PC-9 (cell line): ENCODE measurements at regions not wholly inside any gene's neighbourhood (a gene's known extent, or its start where the extent isn't known, plus 50 kb on each side); places are given as distances from the start of the nearest gene placed in this dataset.

Experiments
- BruUV-seq: library from RNA; stranded (reverse); fragments of 400-500 nt; replicated peaks from 2 replicates; lab custom pipeline; 2021; lab: Mats Ljungman, UMichigan
- CTCF ChIA-PET: fragments of 300-600 bp; sonication (Branson Sonifier 250); formaldehyde crosslinking; loops from one replicate; lab custom pipeline; 2022; ENCODE audit warnings: antibody characterized with exemption; lab: Charles Lee
- POLR2A ChIA-PET: fragments of 300-600 bp; sonication (Branson Sonifier 250); formaldehyde crosslinking; loops from one replicate; lab custom pipeline; 2022; ENCODE audit warnings: antibody characterized with exemption; ENCODE audit not compliant: unreplicated experiment; lab: Charles Lee
- DNase-seq, 2 experiments: peaks; one replicate each; pipeline versions ENCODE4 v3.0.0 to v3.0.0-alpha.2; 2015 to 2022; ENCODE audit warnings: mixed read lengths in 1 of 2
- H2AFZ ChIP-seq: fragments of 200-600 bp; sonication (generic); 2 replicates; pipeline ENCODE4 v1.8.1; 2017; ENCODE audit warnings: antibody characterized with exemption
- H3F3A ChIP-seq: fragments of 200-600 bp; sonication (generic); 2 replicates; pipeline ENCODE4 v1.8.1; 2017; ENCODE audit warnings: antibody characterized with exemption, mild to moderate bottlenecking, low read depth; ENCODE audit not compliant: insufficient read depth
- H3K27ac ChIP-seq: fragments of 200-600 bp; sonication (generic); 2 replicates; pipeline ENCODE4 v1.6.1; 2016; ENCODE audit warnings: mixed run types
- H3K27me3 ChIP-seq: fragments of 200-600 bp; sonication (generic); 2 replicates; pipeline ENCODE4 v1.6.1; 2016; ENCODE audit warnings: low read depth, mixed run types; ENCODE audit not compliant: insufficient read depth
- H3K36me3 ChIP-seq: fragments of 200-600 bp; sonication (generic); 2 replicates; pipeline ENCODE4 v1.6.1; 2016; ENCODE audit warnings: low read depth, mixed run types
- H3K4me1 ChIP-seq: fragments of 200-600 bp; sonication (generic); replicated peaks from 2 replicates; pipeline ENCODE4 v1.6.1; 2016; ENCODE audit warnings: mixed run types; ENCODE audit not compliant: insufficient read depth
- H3K4me2 ChIP-seq: fragments of 200-600 bp; sonication (generic); 2 replicates; pipeline ENCODE4 v1.6.1; 2017; ENCODE audit warnings: mixed run types
- H3K4me3 ChIP-seq: fragments of 200-600 bp; sonication (generic); 2 replicates; pipeline ENCODE4 v1.6.1; 2016; ENCODE audit warnings: mixed run types
- H3K79me2 ChIP-seq: fragments of 200-600 bp; sonication (generic); 2 replicates; pipeline ENCODE4 v1.6.1; 2017; ENCODE audit warnings: low read depth, mixed run types
- H3K9me2 ChIP-seq: fragments of 200-600 bp; sonication (generic); 2 replicates; pipeline ENCODE4 v1.8.1; 2017; ENCODE audit warnings: mild to moderate bottlenecking; ENCODE audit not compliant: insufficient read depth
- H3K9me3 ChIP-seq: fragments of 200-600 bp; sonication (generic); 2 replicates; pipeline ENCODE4 v1.8.1; 2016; ENCODE audit warnings: low read depth; ENCODE audit not compliant: insufficient read depth
- H4K20me1 ChIP-seq: fragments of 200-600 bp; sonication (generic); 2 replicates; pipeline ENCODE4 v1.8.1; 2017; ENCODE audit not compliant: insufficient read depth
- EZH2 ChIP-seq: fragments of 200-600 bp; sonication (generic); IDR thresholded peaks from 2 replicates; pipeline ENCODE4 v1.8.0; 2017; ENCODE audit warnings: antibody characterized with exemption, low read depth
- intact Hi-C: fragments of 100-400 bp; cut with micrococcal nuclease; formaldehyde crosslinking; loops from one replicate; pipeline ENCODE4 v1.10.0; 2022; ENCODE audit not compliant: unreplicated experiment
- TF ChIP-seq, protein P1 (sequence below): fragments of 200-600 bp; sonication (generic); conservative IDR thresholded peaks from 2 replicates; pipeline ENCODE4 v1.6.1; 2017; ENCODE audit warnings: mixed run types, antibody characterized with exemption, mild to moderate bottlenecking, moderate library complexity

DNA sequence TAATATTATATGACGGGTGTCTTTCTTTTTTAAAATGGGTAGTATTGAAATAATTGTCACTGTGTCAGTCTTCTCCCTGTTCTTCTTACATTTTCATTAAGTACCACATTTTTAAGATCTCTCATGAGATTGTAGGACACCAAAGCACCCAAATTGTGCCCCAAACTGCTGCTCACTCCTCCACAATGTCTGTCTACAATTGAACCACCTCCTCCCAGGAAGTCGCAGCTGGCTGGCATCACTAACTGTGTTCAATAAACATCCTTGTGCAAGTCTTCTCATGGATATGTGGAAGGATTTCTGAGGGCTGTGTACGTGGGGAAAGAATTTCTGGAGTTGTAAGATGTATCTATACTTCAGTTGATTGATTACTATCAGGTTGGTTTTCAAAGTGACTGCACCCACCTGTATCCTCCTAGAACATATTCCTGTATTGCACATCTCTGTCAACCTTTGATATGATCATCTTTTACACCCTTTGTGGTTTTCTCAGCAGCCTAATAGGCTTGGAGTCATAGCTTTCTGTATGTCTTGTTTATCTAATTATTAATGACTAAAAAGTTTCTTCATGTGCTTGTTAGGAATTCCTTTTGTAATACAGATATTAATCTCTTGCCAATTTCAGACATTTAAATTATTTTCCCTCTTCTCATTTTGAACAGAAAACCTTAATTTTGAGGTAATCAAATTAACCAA, 774.9 kb downstream of the RNF144A start:
- Histone ChIP-seq H2AFZ (no peak overlapping the region), H3K36me3 (no peaks in the 10 kb centered on the region), H4K20me1 (no peaks in the 10 kb centered on the region), H3K4me1 (no peaks in the 10 kb centered on the region), H3F3A (no peaks in the 10 kb centered on the region), H3K4me2 (no peak overlapping the region), H3K9me3 (no peaks in the 10 kb centered on the region), H3K27ac (no peak overlapping the region), H3K9me2 (no peaks in the 10 kb centered on the region), H3K4me3 (no peak overlapping the region), H3K27me3 (no peaks in the 10 kb centered on the region), H3K79me2 (no peaks in the 10 kb centered on the region)
- CTCF ChIA-PET = no interaction called here
- TF ChIP-seq EZH2 = no peak
- no TSS peak for BruUV-seq
- POLR2A ChIA-PET = no interaction called here
- DNase-seq = no peak
- intact Hi-C loops = no loop called here

GRCh38 chr2:7692657-7693161, 775.5 kb downstream of the RNF144A start:
- no peaks in the 10 kb centered on the region for H3K36me3 ChIP-seq
- no peaks in the 10 kb centered on the region for H3K9me3 ChIP-seq
- no peaks in the 10 kb centered on the region for H3K4me1 ChIP-seq
- CTCF ChIA-PET = no interaction called here
- no peaks in the 10 kb centered on the region for H3K9me2 ChIP-seq
- no peaks in the 10 kb centered on the region for H4K20me1 ChIP-seq
- no peak overlapping the region for H3K27ac ChIP-seq
- TF ChIP-seq, protein P1, sequence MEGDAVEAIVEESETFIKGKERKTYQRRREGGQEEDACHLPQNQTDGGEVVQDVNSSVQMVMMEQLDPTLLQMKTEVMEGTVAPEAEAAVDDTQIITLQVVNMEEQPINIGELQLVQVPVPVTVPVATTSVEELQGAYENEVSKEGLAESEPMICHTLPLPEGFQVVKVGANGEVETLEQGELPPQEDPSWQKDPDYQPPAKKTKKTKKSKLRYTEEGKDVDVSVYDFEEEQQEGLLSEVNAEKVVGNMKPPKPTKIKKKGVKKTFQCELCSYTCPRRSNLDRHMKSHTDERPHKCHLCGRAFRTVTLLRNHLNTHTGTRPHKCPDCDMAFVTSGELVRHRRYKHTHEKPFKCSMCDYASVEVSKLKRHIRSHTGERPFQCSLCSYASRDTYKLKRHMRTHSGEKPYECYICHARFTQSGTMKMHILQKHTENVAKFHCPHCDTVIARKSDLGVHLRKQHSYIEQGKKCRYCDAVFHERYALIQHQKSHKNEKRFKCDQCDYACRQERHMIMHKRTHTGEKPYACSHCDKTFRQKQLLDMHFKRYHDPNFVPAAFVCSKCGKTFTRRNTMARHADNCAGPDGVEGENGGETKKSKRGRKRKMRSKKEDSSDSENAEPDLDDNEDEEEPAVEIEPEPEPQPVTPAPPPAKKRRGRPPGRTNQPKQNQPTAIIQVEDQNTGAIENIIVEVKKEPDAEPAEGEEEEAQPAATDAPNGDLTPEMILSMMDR = no peak
- no peak for TF ChIP-seq EZH2
- H3F3A ChIP-seq = no peaks in the 10 kb centered on the region
- no TSS peak for BruUV-seq
- no peak for DNase-seq
- intact Hi-C loops = no loop called here
- POLR2A ChIA-PET = no interaction called here
- no peaks in the 10 kb centered on the region; the same call in 1 of the 2 replicates for H3K27me3 ChIP-seq
- H3K79me2 ChIP-seq = no peaks in the 10 kb centered on the region
- H2AFZ ChIP-seq = no peak overlapping the region
- H3K4me2 ChIP-seq = no peak overlapping the region
- H3K4me3 ChIP-seq = no peak overlapping the region

DNA sequence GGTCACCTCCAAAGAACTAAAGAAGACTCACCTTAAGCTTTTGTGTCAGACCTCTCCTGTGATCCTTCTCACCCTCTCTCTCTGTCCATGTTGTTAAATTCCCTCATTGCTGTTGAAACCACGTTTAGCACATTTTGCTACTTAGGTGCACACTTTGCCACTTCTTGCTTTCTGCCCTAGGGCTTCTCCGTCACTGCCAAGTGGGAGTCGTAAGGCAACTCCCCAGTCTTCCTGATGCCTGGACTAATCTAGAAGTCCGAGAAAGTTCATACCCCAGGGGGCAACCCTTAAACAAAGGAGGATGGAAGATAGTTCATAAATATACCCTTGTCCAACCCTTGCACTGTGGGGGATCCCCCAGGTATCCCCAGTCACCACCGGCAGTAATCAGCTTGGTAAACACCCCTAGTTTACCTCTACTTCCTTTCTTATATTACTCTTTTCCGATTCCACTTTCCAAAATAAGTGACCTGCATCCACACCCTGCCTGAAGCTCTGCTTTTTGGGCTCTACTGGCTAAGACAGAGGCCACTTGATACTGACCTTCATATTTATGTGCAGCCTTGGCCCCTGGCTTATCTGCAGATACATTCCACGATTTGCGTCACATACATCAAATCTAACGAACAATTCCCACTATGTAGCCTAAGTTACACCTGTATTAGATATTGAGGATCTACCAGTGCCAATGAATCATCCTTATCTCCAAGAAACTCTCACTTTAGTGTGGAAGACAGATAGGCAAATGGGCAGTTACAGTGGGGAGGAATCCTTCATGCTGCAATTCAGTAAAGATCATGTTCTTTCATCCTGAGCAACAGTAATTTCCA, 776.2 kb downstream of the RNF144A start:
- no TSS peak for BruUV-seq
- Histone ChIP-seq H3K9me3 (no peaks in the 10 kb centered on the region), H3K36me3 (no peaks in the 10 kb centered on the region), H3K27me3 (no peaks in the 10 kb centered on the region; the same call in 1 of the 2 replicates), H3K4me3 (no peak overlapping the region), H3K79me2 (no peaks in the 10 kb centered on the region), H3K4me1 (no peaks in the 10 kb centered on the region), H3K27ac (no peak overlapping the region), H3F3A (no peaks in the 10 kb centered on the region), H2AFZ (no peak overlapping the region), H3K4me2 (no peak overlapping the region), H3K9me2 (no peaks in the 10 kb centered on the region), H4K20me1 (no peaks in the 10 kb centered on the region)
- intact Hi-C loops = no loop called here
- CTCF ChIA-PET = no interaction called here
- DNase-seq = no peak
- POLR2A ChIA-PET = no interaction called here
- TF ChIP-seq, protein P1 = no peak
- TF ChIP-seq EZH2 = no peak
